Suprapubic skin (tissue), 4 donors: ENCODE measurements at regions not wholly inside any gene's neighbourhood (a gene's known extent, or its start where the extent isn't known, plus 50 kb on each side); places are given as distances from the start of the nearest gene placed in this dataset.

Experiments
- CTCF ChIP-seq, 2 donors: fragments of 200-600 bp in 1 of 2; fragments of 450-650 bp in 1 of 2; sonication (generic) in 1 of 2; IDR thresholded peaks; one replicate each; pipeline ENCODE4 v1.5.1; 2016 to 2019; ENCODE audit warnings: antibody characterized with exemption in 2 of 2, mild to moderate bottlenecking in 1 of 2, moderate library complexity in 1 of 2
- EP300 ChIP-seq: sonication (generic); formaldehyde crosslinking; IDR thresholded peaks from one replicate; pipeline ENCODE4 v1.6.1; 2017; ENCODE audit warnings: antibody characterized with exemption
- POLR2A ChIP-seq, 2 donors: fragments of 450-650 bp; IDR thresholded peaks; one replicate each; pipeline ENCODE4 v1.6.1; 2017; ENCODE audit warnings: antibody characterized with exemption in 2 of 2, mild to moderate bottlenecking in 2 of 2, moderate library complexity in 2 of 2
- POLR2AphosphoS5 ChIP-seq, 3 donors: sonication (generic); formaldehyde crosslinking; IDR thresholded peaks; one replicate each; pipeline ENCODE4 v1.6.1; 2017; ENCODE audit warnings: antibody characterized with exemption in 3 of 3

GRCh38 chr16:6207124-6207523 lies 1109.5 kb upstream of the EEF2KMT start:
- TF ChIP-seq CTCF (IDR thresholded peaks at IDR 0.05) (no peak), POLR2A (IDR thresholded peaks at IDR 0.05) (no peak), POLR2AphosphoS5 (IDR thresholded peaks at IDR 0.05) (no peak), EP300 (no peak)
